Neutrophil (primary cell): ENCODE measurements at regions not wholly inside any gene's neighbourhood (a gene's known extent, or its start where the extent isn't known, plus 50 kb on each side); places are given as distances from the start of the nearest gene placed in this dataset.
"Not testable (repeated sequence)": the region's sequence is repeated elsewhere in the genome, so short reads cannot be mapped to it uniquely, and the experiment has no call there.

Source experiments
- H3K27ac ChIP-seq: fragments of 200-600 bp; sonication (generic); 2 replicates; pipeline ENCODE4 v1.5.1; 2016; ENCODE audit warnings: mild to moderate bottlenecking, moderate library complexity
- H3K27me3 ChIP-seq: fragments of 200-600 bp; sonication (generic); 2 replicates; pipeline ENCODE4 v1.6.0; 2016; ENCODE audit warnings: mild to moderate bottlenecking
- H3K36me3 ChIP-seq: fragments of 200-600 bp; sonication (generic); 2 replicates; pipeline ENCODE4 v1.5.1; 2017
- H3K4me1 ChIP-seq, 2 experiments: fragments of 200-600 bp in 1 of 2; sonication (generic) in 1 of 2; 1 replicate in 1 of 2; 2 replicates in 1 of 2; pipeline versions ENCODE4 v1.5.1 to v1.6.1; 2013 to 2016; ENCODE audit warnings: low read depth in 1 of 2, low read length in 1 of 2, mild to moderate bottlenecking in 1 of 2, moderate library complexity in 1 of 2; ENCODE audit not compliant: control insufficient read depth in 1 of 2, insufficient read depth in 1 of 2
- H3K4me3 ChIP-seq, 2 experiments: fragments of 200-600 bp in 1 of 2; sonication (generic) in 1 of 2; 1 replicate in 1 of 2; 2 replicates in 1 of 2; pipeline ENCODE4 v1.5.1; 2013 to 2016; ENCODE audit warnings: low read depth in 1 of 2, low read length in 1 of 2, mild to moderate bottlenecking in 1 of 2, moderate library complexity in 1 of 2
- H3K9me3 ChIP-seq: fragments of 200-600 bp; sonication (generic); 2 replicates; pipeline ENCODE4 v1.5.1; 2016
- CTCF ChIP-seq: fragments of 200-600 bp; sonication (generic); IDR thresholded peaks from 2 replicates; pipeline ENCODE4 v1.5.1; 2016; ENCODE audit warnings: antibody characterized with exemption

- H3K27ac ChIP-seq = no peak overlapping the region
Measured at GRCh38 chr11:82034527-82034926, 699.1 kb downstream of the FAM181B start.

GRCh38 chr11:82027335-82027734 is 706.3 kb downstream of the FAM181B start:
- H3K9me3 ChIP-seq, H3K4me1 ChIP-seq, H3K27me3 ChIP-seq, H3K4me3 ChIP-seq, H3K36me3 ChIP-seq, H3K27ac ChIP-seq: not testable (repeated sequence)

More at GRCh38 chr11:82034527-82034926, 699.1 kb downstream of the FAM181B start:
- H3K36me3 ChIP-seq = no peaks in the 10 kb centered on the region
- no peak overlapping the region for H3K4me3 ChIP-seq
- H3K27me3 ChIP-seq = no peaks in the 10 kb centered on the region
- no peaks in the 10 kb centered on the region for H3K4me1 ChIP-seq
- TF ChIP-seq CTCF = no peak
- no peaks in the 10 kb centered on the region for H3K9me3 ChIP-seq

- Histone ChIP-seq H3K4me1 (no peaks in the 10 kb centered on the region), H3K9me3 (no peaks in the 10 kb centered on the region), H3K36me3 (no peaks in the 10 kb centered on the region), H3K27me3 (no peaks in the 10 kb centered on the region), H3K4me3 (no peak overlapping the region), H3K27ac (no peak overlapping the region)
- no peak for TF ChIP-seq CTCF
Measured at GRCh38 chr11:82024760-82025159, 708.9 kb downstream of the FAM181B start.

GRCh38 chr11:82012276-82012675 is 721.4 kb downstream of the FAM181B start:
- no peaks in the 10 kb centered on the region for H3K4me1 ChIP-seq
- no peaks in the 10 kb centered on the region for H3K36me3 ChIP-seq
- H3K4me3 ChIP-seq = no peak overlapping the region

GRCh38 chr11:82009133-82009532 is 724.5 kb downstream of the FAM181B start:
- Histone ChIP-seq H3K4me1 (no peaks in the 10 kb centered on the region), H3K27me3 (no peaks in the 10 kb centered on the region), H3K4me3 (no peak overlapping the region), H3K27ac (no peak overlapping the region), H3K36me3 (no peaks in the 10 kb centered on the region), H3K9me3 (no peaks in the 10 kb centered on the region)
- no peak for TF ChIP-seq CTCF

More at GRCh38 chr11:82012276-82012675, 721.4 kb downstream of the FAM181B start:
- Histone ChIP-seq H3K27ac (no peak overlapping the region), H3K27me3 (no peaks in the 10 kb centered on the region), H3K9me3 (no peaks in the 10 kb centered on the region)
- no peak for TF ChIP-seq CTCF

- Histone ChIP-seq H3K4me3 (no peak overlapping the region), H3K27me3 (no peaks in the 10 kb centered on the region), H3K9me3 (no peaks in the 10 kb centered on the region), H3K4me1 (no peaks in the 10 kb centered on the region), H3K27ac (no peak overlapping the region), H3K36me3 (no peaks in the 10 kb centered on the region)
- TF ChIP-seq CTCF = no peak
Measured at GRCh38 chr11:82007521-82007920, 726.1 kb downstream of the FAM181B start.
